ENCODE measurements at regions not wholly inside any gene's neighbourhood (a gene's known extent, or its start where the extent isn't known, plus 50 kb on each side); places are given as distances from the start of the nearest gene placed in this dataset.

- TF ChIP-seq NFRKB (IDR thresholded peaks at IDR 0.05) = no peak
- no peak for TF ChIP-seq FOXM1 (IDR thresholded peaks at IDR 0.05; ENCODE audit: borderline replicate concordance)
- TF ChIP-seq ARNT (IDR thresholded peaks at IDR 0.05) = no peak
- TF ChIP-seq SUZ12 (IDR thresholded peaks at IDR 0.05) = no peak
- no peak for TF ChIP-seq ELF4 (IDR thresholded peaks at IDR 0.05)
- TF ChIP-seq TARDBP (IDR thresholded peaks at IDR 0.05) = no peak
- no peak for TF ChIP-seq FOXA1 (IDR thresholded peaks at IDR 0.05)
These were observed 186.7 kb downstream of the NSUN3 start for GRCh38 chr3:94249491-94250079.
